ENCODE measurements at regions not wholly inside any gene's neighbourhood (a gene's known extent, or its start where the extent isn't known, plus 50 kb on each side); places are given as distances from the start of the nearest gene placed in this dataset.
"Not testable (repeated sequence)": the region's sequence is repeated elsewhere in the genome, so short reads cannot be mapped to it uniquely, and the experiment has no call there.

DNA sequence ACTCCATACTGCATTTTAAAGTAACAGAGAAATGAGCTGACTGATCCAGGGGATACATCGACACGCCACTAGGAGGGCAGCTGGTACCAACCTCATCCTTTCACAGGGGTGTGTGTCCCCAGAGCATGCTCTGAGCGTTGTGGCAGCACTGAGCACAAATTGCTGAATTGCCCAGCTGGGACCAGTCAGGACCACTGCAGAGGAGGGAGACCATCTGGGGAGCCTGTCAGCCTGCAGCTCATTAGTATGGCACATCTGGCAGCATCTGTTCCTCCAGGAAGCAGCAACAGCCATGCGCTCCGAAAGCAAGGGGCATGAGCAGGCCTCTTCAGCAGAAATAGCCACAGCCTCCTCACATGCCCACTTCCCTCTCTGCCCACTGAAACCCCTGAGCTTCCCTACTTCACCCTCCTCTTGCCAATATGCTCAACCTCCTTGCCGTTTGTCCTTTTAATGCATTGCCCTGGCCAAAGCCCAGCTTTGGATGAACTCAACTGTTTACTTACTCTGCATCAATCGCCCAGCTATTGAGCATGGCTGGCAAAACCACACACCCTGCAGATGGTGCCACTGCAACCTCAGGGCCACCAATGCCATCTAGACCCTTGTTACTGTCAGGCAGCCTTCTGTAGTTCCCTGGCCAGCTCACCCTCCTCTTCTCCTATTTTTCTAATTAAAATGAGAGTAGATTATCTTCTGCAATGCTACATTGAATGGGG, 77.6 kb upstream of the NEDD9 start:
- in situ Hi-C loops (cut with MboI; ENCODE audit: low sequenced_read_pairs), result no loop called here

DNA sequence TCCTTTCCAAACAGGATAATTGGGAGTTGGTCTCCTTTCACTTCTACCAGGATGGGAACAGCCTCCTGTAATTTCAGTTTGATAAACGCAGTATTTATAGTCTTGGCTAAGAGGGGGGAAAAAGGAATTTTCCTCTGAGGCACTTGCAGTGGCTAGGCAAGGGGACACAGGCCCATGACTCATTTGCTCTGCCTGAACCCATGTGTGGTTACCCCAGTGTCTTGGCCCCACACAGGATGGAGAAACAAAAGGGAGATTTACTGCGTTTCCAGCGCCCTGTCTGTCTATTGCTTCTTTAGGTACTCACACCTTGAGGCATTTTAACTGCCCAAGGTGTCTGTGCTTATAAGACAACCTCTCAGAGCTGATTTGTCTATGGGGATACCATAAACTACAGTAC, 74.8 kb upstream of the NEDD9 start:
- in situ Hi-C loops (cut with MboI; ENCODE audit: low sequenced_read_pairs), result no loop called here

DNA sequence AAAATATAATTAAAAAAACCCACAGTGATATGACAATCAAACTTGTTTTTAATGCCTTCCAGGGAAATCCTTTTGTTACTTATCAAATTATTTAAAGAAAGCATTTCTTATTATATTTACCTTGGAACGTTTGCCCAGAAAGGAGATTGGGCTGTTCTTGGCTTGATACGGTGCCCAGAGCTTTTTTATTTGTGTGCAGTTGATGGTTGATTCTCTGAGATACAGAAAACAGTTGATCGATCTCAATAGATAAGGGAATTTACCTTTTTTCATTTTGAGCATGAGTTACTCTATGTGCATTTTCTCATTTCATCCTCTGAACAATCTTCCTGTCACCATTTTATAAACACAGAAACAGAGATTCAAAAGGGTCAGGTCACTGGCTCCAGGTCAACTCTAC, 72.5 kb upstream of the NEDD9 start:
- in situ Hi-C loops (cut with MboI; ENCODE audit: low sequenced_read_pairs), result no loop called here

DNA sequence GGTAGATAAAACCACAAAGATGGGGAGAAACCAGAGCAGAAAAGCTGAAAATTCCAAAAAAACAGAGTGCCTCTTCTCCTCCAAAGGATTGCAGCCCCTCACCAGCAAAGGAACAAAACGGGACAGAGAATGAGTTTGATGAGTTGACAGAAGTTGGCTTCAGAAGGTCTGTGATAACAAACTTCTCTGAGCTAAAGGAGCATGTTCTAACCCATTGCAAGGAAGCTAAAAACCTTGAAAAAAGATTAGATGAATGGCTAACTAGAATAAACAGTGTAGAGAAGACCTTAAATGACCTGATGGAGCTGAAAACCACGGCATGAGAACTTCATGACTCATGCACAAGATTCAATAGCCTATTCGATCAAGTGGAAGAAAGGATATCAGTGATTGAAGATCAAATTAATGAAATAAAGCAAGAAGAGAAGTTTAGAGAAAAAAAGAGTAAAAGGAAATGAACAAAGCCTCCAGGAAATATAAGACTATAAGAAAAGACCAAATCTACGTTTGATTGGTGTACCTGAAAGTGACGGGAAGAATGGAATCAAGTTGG, 67.5 kb upstream of the NEDD9 start:
- in situ Hi-C loops (cut with MboI; ENCODE audit: low sequenced_read_pairs), result not testable (repeated sequence)

DNA sequence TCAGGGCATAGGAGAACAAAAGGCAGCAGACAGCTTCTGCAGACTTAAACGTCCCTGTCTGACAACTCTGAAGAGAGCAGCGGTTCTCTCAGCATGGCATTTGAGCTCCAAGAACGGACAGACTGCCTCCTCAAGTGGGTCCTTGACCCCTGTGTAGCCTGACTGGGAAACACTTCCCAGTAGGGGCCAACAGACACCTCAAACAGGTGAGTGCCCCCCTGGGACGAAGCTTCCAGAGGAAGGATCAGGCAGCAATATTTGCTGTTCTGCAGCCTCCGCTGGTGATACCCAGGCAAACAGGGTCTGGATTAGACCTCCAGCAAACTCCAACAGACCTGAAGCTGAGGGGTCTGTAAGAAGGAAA, 66.9 kb upstream of the NEDD9 start:
- in situ Hi-C loops (cut with MboI; ENCODE audit: low sequenced_read_pairs), result not testable (repeated sequence)

DNA sequence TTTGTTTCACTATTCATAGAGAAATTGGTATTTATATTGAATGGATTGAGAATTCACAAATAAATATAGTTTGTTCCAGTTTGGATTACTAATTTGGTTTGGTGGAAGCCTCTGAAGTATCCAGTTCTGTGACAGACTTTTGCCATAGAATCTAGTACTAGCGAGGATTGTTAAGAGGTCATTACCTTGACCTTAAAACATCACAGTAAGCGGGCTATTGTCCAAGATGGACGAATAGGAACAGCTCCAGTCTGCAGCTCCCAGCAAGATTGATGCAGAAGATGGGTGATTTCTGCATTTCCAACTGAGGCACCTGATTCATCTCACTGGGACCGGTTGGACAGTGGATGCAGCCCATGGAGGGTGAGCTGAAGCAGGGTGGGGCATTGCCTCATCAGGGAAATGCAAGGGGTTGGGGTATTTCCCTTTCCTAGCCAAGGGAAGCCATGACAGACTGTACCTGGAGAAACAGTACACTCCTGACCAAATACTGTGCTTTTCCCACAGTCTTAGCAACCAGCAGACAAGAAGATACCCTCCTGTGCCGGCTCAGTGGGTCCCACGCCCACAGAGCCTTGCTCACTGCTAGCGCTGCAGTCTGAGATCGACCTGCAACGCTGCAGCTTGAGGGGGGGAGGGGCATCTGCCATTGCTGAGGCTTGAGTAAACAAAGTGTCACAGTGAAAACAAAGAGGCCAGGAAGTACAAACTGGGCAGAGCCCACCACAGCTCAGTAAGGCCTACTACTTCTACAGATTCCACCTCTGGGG, 66.4 kb upstream of the NEDD9 start:
- in situ Hi-C loops (cut with MboI; ENCODE audit: low sequenced_read_pairs), result no loop called here

DNA sequence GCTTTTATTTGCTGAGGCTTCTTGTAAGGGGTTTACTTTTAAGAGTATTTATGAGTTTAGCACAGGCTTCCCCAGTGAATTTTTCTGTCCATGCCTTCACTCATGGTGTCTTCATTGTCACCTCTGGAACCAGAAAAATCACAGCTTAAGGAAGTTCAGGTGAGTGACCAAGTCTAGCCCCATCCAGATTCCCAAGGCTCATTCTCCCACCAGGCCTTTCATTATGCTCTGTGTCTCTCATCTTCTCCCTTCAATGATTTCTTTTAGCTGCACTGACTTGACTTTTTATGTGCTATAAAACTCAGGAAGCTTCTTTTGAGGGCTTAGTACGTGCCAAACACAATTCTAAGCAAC, 64.9 kb upstream of the NEDD9 start:
- in situ Hi-C loops (cut with MboI; ENCODE audit: low sequenced_read_pairs), result no loop called here

DNA sequence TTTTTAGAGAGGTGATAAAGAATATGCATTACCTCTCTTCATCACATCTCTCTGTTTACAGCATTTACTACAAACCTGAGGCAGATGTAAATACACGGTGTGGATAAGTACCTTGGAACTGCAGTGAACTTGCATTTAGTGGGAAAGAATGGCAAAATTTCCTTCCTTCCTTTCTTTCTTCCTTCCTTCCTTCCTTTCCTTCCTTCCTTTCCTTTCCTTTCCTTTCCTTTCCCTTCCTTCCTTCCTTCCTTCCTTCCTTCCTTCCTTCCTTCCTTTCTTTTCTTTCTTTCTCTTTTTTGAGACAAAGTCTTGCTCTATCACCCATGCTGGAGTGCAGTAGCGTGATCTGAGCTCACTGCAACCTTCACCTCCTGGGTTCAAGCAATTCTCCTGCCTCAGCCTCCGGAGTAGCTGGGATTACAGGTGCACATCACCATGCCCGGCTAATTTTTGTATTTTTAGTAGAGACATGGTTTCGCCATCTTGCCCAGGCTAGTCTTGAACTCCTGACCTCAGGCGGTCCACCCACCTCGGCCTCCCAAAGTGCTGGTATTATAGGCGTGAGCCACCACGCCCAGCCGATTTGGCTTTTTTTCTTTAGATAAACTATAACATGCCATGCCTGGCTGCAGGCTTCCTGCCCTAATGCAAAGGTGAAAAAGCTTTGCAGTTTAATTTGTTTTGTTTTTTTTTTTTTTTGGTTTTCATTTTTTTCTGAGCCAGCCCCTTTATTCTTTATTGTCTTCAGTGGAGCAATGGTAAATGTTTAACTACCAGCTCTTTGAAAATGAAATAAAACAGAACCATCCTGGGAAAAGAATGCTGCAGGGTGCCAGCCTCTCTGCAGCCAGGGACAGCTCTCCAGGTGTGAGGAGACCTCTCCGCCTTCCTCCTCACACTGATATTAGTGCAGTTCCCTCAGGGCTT, 64.2 kb upstream of the NEDD9 start:
- in situ Hi-C loops (cut with MboI; ENCODE audit: low sequenced_read_pairs), result no loop called here

DNA sequence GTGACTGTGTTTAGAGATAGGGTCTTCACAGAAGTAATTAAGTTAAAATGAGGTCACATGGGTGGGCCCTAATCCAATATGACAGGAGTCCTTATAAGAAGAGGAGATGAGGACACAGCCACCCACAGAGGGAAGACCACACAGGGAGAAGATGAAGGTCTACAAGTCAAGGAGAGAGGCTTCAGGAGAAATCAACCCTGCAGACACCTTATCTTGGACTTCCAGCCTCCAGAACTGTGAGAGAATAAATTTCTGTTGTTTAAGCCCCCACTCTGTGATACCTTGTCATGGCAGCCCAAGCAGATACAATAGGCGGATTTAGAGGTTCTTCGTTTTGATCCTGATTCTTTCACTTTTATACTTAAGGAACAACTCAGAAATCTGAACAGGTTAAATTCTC, 63.5 kb upstream of the NEDD9 start:
- in situ Hi-C loops (cut with MboI; ENCODE audit: low sequenced_read_pairs), result no loop called here

DNA sequence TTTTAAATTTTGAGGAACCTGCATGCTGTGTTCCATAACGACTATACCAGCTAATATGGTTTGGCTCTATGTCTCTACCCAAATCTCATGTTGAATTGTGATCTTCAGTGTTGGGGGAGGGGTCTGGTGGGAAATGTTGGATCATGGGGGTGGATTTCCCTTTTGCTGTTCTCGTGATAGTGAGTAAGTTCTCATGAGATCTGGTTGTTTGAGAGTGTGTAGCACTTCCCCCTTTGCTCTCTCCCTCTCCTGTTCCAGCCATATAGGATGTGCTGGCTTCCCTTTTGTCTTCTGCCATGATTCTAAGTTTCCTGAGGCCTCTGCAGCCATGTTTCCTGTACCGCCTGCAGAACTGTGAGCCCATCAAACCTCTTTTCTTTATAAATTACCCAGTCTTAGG, 61.8 kb upstream of the NEDD9 start:
- in situ Hi-C loops (cut with MboI; ENCODE audit: low sequenced_read_pairs), result no loop called here

DNA sequence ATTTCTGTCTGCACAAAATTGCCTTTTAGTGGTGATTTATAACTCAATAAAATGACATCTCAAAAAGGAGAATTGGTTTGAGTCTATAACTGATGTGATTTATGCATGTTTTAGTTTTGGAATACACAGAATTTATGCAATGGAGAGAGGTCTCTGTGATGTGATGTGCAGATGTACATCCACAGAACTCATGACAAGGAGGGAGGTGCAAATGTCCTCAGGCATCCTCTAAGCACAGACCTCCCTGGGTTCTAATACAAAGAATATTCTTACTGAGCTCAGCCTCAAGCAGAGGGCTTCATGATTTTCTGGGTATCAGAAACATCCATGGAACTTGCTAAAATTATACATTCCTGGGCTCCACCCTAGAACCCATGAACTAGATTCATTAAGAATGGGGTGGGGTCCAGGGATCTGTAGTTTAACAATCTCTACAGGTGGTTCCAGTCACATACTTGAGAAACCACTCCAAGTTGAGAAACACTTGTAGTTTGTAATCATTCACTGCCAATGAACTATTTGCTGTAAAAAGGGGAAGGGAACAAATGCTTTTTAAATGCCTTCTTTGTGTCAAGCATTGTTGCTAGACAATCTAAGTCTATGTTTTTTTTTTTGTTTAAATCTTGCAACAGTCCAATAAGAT, 60.2 kb upstream of the NEDD9 start:
- in situ Hi-C loops (cut with MboI; ENCODE audit: low sequenced_read_pairs), result no loop called here

DNA sequence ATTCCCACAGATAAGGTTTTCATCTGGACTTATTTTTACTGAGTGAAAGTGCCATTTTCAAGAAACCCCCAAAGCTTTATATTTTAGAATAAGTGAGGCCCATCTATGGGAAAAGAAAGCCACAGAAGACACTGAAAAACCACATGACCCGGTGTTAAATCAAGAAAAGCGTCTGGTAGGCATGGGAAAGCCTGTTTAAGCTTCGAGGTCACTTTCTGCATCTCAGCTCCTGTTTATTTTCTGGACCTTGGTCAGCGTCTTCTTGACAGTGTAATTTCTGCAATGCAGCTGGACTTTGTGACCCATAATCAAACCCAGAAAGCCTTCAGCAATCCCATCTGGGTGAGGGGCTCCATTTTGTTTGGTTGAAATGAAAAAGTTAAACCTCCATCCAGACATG, 59.6 kb upstream of the NEDD9 start:
- in situ Hi-C loops (cut with MboI; ENCODE audit: low sequenced_read_pairs), result no loop called here

DNA sequence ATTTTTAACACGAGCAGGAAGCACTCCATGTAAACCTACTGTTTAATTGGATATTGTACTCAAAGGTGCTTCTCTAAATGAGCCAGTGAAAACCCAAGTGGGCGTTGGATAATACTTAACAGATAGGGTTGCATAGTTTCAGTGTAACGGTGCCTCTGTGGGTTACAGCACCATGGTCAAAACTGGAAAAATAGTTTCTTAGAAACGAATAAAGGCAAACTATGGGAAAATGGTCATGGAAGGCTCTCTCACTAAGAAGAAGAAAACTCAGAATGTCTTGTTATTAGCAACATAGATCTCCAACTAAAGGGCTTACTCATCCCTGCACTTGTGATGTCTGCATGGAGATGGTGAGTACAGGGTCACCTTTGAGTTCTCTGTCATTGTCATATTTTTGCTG, 59.1 kb upstream of the NEDD9 start:
- in situ Hi-C loops (cut with MboI; ENCODE audit: low sequenced_read_pairs), result no loop called here

DNA sequence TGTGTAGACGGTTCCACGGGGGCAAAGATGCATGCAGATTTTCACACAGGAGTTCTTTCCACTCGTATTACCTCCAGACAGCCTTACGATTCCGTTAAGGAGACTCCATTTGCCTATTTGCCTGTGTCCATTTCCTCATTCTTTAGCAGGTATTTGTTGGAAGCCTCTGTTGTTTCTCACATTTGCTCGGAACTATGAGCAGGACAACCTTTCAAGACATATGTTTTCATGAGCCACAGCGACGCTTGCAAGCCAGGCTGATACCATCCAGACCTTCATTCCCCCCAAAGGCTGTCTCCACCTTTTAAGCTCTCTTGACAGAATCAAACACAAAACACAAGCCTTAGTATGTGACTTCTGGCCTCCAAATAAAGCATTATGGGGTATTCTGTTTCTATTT, 57.6 kb upstream of the NEDD9 start:
- in situ Hi-C loops (cut with MboI; ENCODE audit: low sequenced_read_pairs), result no loop called here

DNA sequence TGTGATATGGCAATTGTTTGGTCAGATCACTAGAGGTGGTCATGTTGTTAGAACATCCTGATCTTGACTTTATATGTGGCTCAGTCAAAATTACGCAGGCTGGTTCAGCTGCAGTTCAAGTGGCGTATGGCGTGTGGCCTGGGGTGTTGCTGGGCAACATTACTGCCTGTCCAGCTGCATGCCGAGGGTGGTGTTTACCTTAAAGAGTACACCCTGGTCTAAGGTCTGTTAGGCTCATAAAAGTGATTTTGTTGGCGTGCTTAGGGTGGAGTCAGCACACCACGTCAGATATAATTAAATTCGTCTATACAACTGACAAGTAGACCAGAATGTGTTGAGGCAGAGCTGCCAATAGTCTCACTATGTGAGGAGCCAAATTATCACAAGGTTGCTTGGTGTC, 55.6 kb upstream of the NEDD9 start:
- in situ Hi-C loops (cut with MboI; ENCODE audit: low sequenced_read_pairs), result no loop called here

DNA sequence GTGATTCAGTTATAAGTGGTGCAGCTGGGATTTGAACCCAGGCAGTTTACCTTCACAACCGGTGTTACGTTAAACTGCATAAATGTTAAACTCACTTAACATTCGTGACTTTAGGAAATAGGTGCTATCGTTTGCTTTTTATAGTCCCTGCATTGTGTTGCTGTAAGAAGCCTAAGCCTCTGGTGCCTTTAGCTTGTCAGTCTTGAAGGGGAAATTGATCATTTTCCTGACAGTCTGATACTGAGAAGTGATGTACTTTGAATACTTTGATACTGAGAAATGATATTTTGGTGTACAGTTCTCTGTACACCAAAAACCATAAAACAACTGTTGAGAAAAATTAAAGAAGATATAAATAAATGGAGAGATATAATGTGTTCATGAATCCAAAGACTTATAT, 52.5 kb upstream of the NEDD9 start:
- in situ Hi-C loops (cut with MboI; ENCODE audit: low sequenced_read_pairs), result no loop called here

DNA sequence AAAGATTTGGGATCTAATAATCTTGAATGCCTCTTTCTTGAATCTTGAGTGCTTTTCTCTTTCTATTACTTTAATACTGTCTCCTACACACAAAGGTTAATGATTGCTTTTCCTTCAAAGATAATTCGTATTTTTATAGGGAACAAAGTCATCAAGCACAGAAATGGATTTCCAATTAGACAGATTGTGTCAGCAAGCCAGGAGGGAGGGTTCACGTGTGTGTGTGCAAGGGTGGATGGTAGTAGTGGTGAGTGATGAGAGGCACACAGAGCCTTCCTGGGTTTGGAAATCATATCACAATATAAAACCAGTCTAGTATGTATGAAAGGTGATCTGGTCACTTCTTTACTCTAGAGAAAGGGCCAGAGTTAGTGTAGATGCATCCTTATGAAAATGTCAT, 51.2 kb upstream of the NEDD9 start:
- in situ Hi-C loops (cut with MboI; ENCODE audit: low sequenced_read_pairs), result no loop called here

DNA sequence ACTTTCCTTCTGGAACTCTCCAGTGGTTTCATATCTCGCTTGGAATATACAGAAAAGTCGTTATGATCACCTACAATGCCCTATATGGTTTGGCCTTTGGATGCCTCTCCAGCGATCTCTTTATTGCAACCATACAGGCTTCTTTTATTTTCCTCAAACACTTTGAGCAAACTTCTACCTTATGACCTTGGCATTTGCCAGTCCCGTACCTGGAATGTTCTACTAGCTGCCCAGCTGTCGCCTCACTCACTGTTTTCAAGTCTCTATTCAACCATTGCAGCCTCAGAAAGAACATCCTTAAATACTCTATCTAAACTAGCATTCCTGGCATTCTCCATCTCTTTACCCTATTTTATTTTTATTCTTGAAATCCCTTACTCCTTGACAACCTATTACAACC, 50.4 kb upstream of the NEDD9 start:
- in situ Hi-C loops (cut with MboI; ENCODE audit: low sequenced_read_pairs), result no loop called here
